DND-41 (cell line): ENCODE measurements at regions not wholly inside any gene's neighbourhood (a gene's known extent, or its start where the extent isn't known, plus 50 kb on each side); places are given as distances from the start of the nearest gene placed in this dataset.

Experiments
- ATAC-seq: fragments of 200-7000 bp; cut with Tn5 transposase; 3 replicates; pipeline ENCODE4 v1.9.1; 2021; ENCODE audit warnings: low read depth; ENCODE audit not compliant: insufficient read depth
- DNase-seq: peaks from one replicate; pipeline ENCODE4 v3.0.0-alpha.2; 2020
- H2AFZ ChIP-seq: 2 replicates; pipeline ENCODE4 v1.6.0; 2012; ENCODE audit warnings: low read depth, low read length
- H3K27ac ChIP-seq: 2 replicates; pipeline ENCODE4 v1.5.1; 2012; ENCODE audit warnings: low read length, inconsistent platforms
- H3K27me3 ChIP-seq: fragments of 200-600 bp; sonication (generic); 2 replicates; pipeline ENCODE4 v1.6.0; 2012; ENCODE audit warnings: low read length, mild to moderate bottlenecking, inconsistent platforms; ENCODE audit not compliant: insufficient read depth, poor library complexity
- H3K36me3 ChIP-seq: 2 replicates; pipeline ENCODE4 v1.5.1; 2012; ENCODE audit warnings: low read length, inconsistent platforms; ENCODE audit not compliant: insufficient read depth
- H3K4me1 ChIP-seq: 2 replicates; pipeline ENCODE4 v1.5.1; 2012; ENCODE audit warnings: mild to moderate bottlenecking, low read length; ENCODE audit not compliant: insufficient read depth
- H3K4me2 ChIP-seq: 2 replicates; pipeline ENCODE4 v1.6.0; 2012; ENCODE audit warnings: mild to moderate bottlenecking, moderate library complexity, low read length, inconsistent platforms; ENCODE audit not compliant: insufficient read depth
- H3K4me3 ChIP-seq, 2 experiments: fragments of 200-600 bp in 1 of 2; shearing (Covaris generic) in 1 of 2; 2 replicates each; pipeline ENCODE4 v1.5.1; 2012 to 2016; ENCODE audit warnings: inconsistent platforms in 2 of 2, low read length in 2 of 2, mild to moderate bottlenecking in 2 of 2, low read depth in 1 of 2, moderate library complexity in 1 of 2
- H3K79me2 ChIP-seq: 2 replicates; pipeline ENCODE4 v1.6.0; 2012; ENCODE audit warnings: low read length, inconsistent platforms; ENCODE audit not compliant: insufficient read depth
- H3K9ac ChIP-seq: 2 replicates; pipeline ENCODE4 v1.6.0; 2012; ENCODE audit warnings: low read depth, mild to moderate bottlenecking, inconsistent platforms, low read length, moderate library complexity
- H3K9me3 ChIP-seq: 2 replicates; pipeline ENCODE4 v1.5.1; 2012; ENCODE audit warnings: low read length, moderate library complexity, mild to moderate bottlenecking, inconsistent platforms; ENCODE audit not compliant: insufficient read depth, severe bottlenecking
- H4K20me1 ChIP-seq: 2 replicates; pipeline ENCODE4 v1.6.0; 2012; ENCODE audit warnings: low read length; ENCODE audit not compliant: insufficient read depth
- CTCF ChIP-seq: IDR thresholded peaks from 2 replicates; pipeline ENCODE4 v1.5.1; 2012; ENCODE audit warnings: borderline replicate concordance, low read length, moderate library complexity, mild to moderate bottlenecking; ENCODE audit not compliant: poor library complexity, severe bottlenecking; ENCODE audit errors: extremely low read depth
- EZH2 ChIP-seq: IDR thresholded peaks from 3 replicates; pipeline ENCODE4 v1.6.1; 2012; ENCODE audit warnings: borderline replicate concordance, low read depth, mild to moderate bottlenecking, moderate library complexity, low read length, inconsistent platforms; ENCODE audit not compliant: severe bottlenecking

- ATAC-seq (no peak), DNase-seq (no peak)
- Histone ChIP-seq H3K4me2 (no peak overlapping the region), H3K9me3 (no peaks in the 10 kb centered on the region), H4K20me1 (no peaks in the 10 kb centered on the region), H3K9ac (no peak overlapping the region), H3K4me1 (no peaks in the 10 kb centered on the region), H3K4me3 (no peak overlapping the region), H3K27ac (no peak overlapping the region), H2AFZ (no peak overlapping the region), H3K36me3 (no peaks in the 10 kb centered on the region), H3K27me3 (no peaks in the 10 kb centered on the region), H3K79me2 (no peaks in the 10 kb centered on the region)
- no peak for TF ChIP-seq EZH2
- TF ChIP-seq CTCF: no peak
Measured at GRCh38 chr21:32093646-32094462, 185.0 kb downstream of the MIS18A start.

- DNase-seq (no peak), ATAC-seq (no peak)
- no peak overlapping the region for H3K4me2 ChIP-seq
- no peaks in the 10 kb centered on the region for H3K9me3 ChIP-seq
- no peaks in the 10 kb centered on the region for H3K79me2 ChIP-seq
- H3K4me1 ChIP-seq: no peaks in the 10 kb centered on the region
- H3K27me3 ChIP-seq: peaks cover 3% of the 10 kb centered on the region
- no peaks in the 10 kb centered on the region for H3K36me3 ChIP-seq
- H2AFZ ChIP-seq: no peak overlapping the region
- no peak for TF ChIP-seq CTCF
- no peak for TF ChIP-seq EZH2
- no peak overlapping the region for H3K9ac ChIP-seq
- H4K20me1 ChIP-seq: no peaks in the 10 kb centered on the region
- H3K4me3 ChIP-seq: no peak overlapping the region
- H3K27ac ChIP-seq: no peak overlapping the region
Measured at GRCh38 chr21:32090956-32091355, 187.9 kb downstream of the MIS18A start.

- H3K27me3 ChIP-seq: peaks cover 3% of the 10 kb centered on the region
- no peak overlapping the region for H3K4me3 ChIP-seq
- no peaks in the 10 kb centered on the region for H3K79me2 ChIP-seq
- no peak overlapping the region for H2AFZ ChIP-seq
- no peak overlapping the region for H3K4me2 ChIP-seq
- ATAC-seq (no peak), DNase-seq (no peak)
- H4K20me1 ChIP-seq: no peaks in the 10 kb centered on the region
- H3K9ac ChIP-seq: no peak overlapping the region
- no peak for TF ChIP-seq EZH2
- no peak for TF ChIP-seq CTCF
- H3K27ac ChIP-seq: no peak overlapping the region
- H3K9me3 ChIP-seq: no peaks in the 10 kb centered on the region
- H3K4me1 ChIP-seq: no peaks in the 10 kb centered on the region
- no peaks in the 10 kb centered on the region for H3K36me3 ChIP-seq
Measured at GRCh38 chr21:32089766-32090165, 189.1 kb downstream of the MIS18A start.
